ENCODE measurements at regions not wholly inside any gene's neighbourhood (a gene's known extent, or its start where the extent isn't known, plus 50 kb on each side); places are given as distances from the start of the nearest gene placed in this dataset.

DNA sequence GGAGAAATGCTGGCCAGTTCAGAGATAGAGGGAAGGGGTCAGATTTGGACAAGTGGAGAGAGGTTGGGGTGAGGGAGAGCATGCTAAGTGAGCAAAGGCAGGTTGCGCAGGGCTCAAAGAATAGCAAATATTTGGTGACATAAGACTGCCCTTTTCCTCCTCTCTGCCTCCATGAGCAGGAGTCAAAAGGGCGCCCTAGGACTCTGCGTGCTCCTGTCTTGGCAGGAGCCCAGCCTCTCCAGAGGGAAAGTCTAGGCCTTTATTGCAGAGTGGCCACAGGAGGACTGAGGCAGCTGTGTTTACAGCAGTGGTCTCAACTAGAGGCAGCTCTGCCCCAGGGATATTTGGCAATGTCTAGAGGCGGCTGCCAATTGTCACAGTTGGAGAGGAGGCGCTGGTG is 165.6 kb downstream of the FAM43A start:
- TF ChIP-seq, protein P1, sequence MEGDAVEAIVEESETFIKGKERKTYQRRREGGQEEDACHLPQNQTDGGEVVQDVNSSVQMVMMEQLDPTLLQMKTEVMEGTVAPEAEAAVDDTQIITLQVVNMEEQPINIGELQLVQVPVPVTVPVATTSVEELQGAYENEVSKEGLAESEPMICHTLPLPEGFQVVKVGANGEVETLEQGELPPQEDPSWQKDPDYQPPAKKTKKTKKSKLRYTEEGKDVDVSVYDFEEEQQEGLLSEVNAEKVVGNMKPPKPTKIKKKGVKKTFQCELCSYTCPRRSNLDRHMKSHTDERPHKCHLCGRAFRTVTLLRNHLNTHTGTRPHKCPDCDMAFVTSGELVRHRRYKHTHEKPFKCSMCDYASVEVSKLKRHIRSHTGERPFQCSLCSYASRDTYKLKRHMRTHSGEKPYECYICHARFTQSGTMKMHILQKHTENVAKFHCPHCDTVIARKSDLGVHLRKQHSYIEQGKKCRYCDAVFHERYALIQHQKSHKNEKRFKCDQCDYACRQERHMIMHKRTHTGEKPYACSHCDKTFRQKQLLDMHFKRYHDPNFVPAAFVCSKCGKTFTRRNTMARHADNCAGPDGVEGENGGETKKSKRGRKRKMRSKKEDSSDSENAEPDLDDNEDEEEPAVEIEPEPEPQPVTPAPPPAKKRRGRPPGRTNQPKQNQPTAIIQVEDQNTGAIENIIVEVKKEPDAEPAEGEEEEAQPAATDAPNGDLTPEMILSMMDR (IDR thresholded peaks at IDR 0.05; ENCODE audit: low read depth, low read length, poor library complexity, severe bottlenecking), result no peak
- no peak for TF ChIP-seq EZH2phosphoT487 (IDR thresholded peaks at IDR 0.05; ENCODE audit: borderline replicate concordance, low read length)

Data from DOHH2 (cell line).